T-helper 17 cell (primary cell): ENCODE measurements at regions not wholly inside any gene's neighbourhood (a gene's known extent, or its start where the extent isn't known, plus 50 kb on each side); places are given as distances from the start of the nearest gene placed in this dataset.

ENCODE experiments used
- ATAC-seq: fragments of 150-1000 bp; cut with Tn5 transposase; 2 replicates; pipeline ENCODE4 v1.10.0; 2021; ENCODE audit warnings: mild to moderate bottlenecking, moderate library complexity
- DNase-seq, 3 donors: peaks; one replicate each; pipeline versions ENCODE4 v3.0.0 to v3.0.0-alpha.2; 2020 to 2021
- H3K9me3 ChIP-seq: one replicate; pipeline ENCODE4 v1.7.0; 2013; ENCODE audit warnings: low read length, mild to moderate bottlenecking; ENCODE audit not compliant: control insufficient read depth, poor library complexity, severe bottlenecking
- H3K27ac Mint-ChIP-seq: one replicate; pipeline ENCODE4 v1.8.0; 2022; ENCODE audit warnings: mild to moderate bottlenecking, moderate library complexity, mixed read lengths
- H3K27me3 Mint-ChIP-seq: one replicate; pipeline ENCODE4 v1.8.0; 2022; ENCODE audit warnings: mixed read lengths
- H3K36me3 Mint-ChIP-seq: one replicate; pipeline ENCODE4 v1.8.0; 2022; ENCODE audit warnings: low read depth, mixed read lengths
- H3K4me1 Mint-ChIP-seq: one replicate; pipeline ENCODE4 v1.8.0; 2022; ENCODE audit warnings: mild to moderate bottlenecking, mixed read lengths
- H3K4me3 Mint-ChIP-seq: one replicate; pipeline ENCODE4 v1.8.0; 2022; ENCODE audit warnings: mild to moderate bottlenecking, moderate library complexity, mixed read lengths

DNA sequence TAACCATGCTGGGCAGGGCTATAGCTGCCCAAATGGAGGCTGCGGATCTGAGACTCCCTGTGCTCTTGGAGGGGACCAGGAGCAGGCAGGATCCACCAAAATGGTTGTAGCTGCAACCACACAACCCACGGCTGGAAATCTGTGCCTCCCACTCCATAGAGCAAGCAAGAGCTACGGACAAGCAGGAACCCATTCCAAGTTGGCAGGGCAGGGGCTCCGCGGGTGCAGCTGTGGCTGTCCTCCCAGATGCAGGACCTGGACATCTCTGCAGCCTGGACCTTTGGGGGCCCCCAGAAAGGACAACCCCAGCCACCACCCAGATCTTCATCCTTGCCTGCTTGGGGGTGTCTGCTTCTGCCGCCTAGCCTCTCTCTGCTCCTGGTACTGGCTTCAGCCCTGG lies 154.1 kb upstream of the TRAM1L1 start:
- H3K4me3 Mint-ChIP-seq = no peak overlapping the region
- ATAC-seq (no peak), DNase-seq (no peak)
- no peaks in the 10 kb centered on the region for H3K9me3 ChIP-seq
- H3K27me3 Mint-ChIP-seq = no peaks in the 10 kb centered on the region
- no peak overlapping the region for H3K27ac Mint-ChIP-seq
- no peaks in the 10 kb centered on the region for H3K36me3 Mint-ChIP-seq
- no peaks in the 10 kb centered on the region for H3K4me1 Mint-ChIP-seq

DNA sequence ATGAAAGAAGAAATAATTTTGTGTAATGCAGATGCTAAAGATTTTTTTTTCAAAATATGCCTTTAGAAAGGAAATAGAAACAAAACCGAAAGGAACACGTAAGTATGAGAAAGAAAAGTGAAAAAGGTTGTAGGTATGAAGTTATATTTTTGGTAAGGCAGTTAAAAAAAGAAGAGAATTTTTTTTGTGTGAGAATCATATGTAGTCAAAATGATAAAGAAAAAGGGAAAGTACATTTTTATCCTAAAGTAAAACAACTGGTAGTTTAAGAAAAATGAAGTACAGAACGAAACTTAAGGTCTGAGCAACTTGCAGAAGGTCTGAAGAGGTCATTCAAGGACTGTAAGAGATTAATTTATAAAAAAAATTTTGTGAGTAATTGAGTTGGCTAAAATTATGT lies 164.0 kb upstream of the TRAM1L1 start:
- Mint-ChIP-seq H3K27ac (no peak overlapping the region), H3K27me3 (no peaks in the 10 kb centered on the region), H3K36me3 (no peaks in the 10 kb centered on the region), H3K4me3 (no peak overlapping the region), H3K4me1 (no peaks in the 10 kb centered on the region)
- H3K9me3 ChIP-seq = no peaks in the 10 kb centered on the region
- DNase-seq (no peak), ATAC-seq (no peak)

DNA sequence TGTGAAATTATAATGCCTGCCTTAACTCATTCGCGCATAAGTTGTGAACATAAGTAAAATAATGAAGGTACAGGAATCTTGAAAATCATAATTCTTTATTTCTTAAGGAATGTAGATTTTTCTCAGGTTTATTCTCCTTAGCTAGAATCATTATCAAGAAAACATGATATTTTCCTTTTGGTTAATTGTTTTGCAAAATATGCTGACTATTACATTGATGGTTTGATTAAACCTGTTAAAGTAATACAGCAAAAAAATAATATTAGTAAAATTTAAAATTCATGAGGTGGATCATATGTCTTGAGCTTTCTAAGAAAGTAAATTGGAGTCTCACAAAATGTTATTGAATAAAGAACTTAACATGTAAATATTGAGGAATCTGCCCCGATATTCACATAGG lies 178.7 kb upstream of the TRAM1L1 start:
- ATAC-seq (no peak), DNase-seq (no peak)
- no peaks in the 10 kb centered on the region for H3K27me3 Mint-ChIP-seq
- no peaks in the 10 kb centered on the region for H3K4me1 Mint-ChIP-seq
- H3K4me3 Mint-ChIP-seq = no peak overlapping the region
- H3K9me3 ChIP-seq = no peaks in the 10 kb centered on the region
- H3K27ac Mint-ChIP-seq = no peak overlapping the region
- H3K36me3 Mint-ChIP-seq = no peaks in the 10 kb centered on the region

GRCh38 chr4:117267317-117267716 lies 181.9 kb upstream of the TRAM1L1 start:
- Mint-ChIP-seq H3K4me1 (no peaks in the 10 kb centered on the region), H3K4me3 (no peak overlapping the region), H3K36me3 (no peaks in the 10 kb centered on the region), H3K27me3 (no peaks in the 10 kb centered on the region), H3K27ac (no peak overlapping the region)
- H3K9me3 ChIP-seq = no peaks in the 10 kb centered on the region
- ATAC-seq = no peak
- no peak for DNase-seq

DNA sequence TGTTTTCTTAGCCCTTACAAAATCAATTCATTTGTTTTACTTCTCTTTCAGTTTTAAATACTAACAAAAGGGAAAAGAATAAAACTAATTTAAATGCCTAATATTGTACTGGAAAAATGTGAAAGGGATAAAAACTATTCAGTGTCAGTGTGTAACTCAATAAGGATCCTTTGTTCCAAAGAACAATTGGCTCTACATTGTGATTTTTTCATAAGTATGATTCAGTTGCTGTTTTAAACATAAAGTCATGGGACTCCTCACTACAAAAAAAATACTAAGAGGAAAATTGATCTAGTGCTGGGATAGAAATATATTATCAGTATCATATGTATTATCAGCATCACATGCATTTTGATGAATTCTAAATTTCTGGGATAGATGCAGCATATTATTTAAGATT lies 199.4 kb upstream of the TRAM1L1 start:
- no peak for ATAC-seq
- no peaks in the 10 kb centered on the region for H3K36me3 Mint-ChIP-seq
- no peaks in the 10 kb centered on the region for H3K4me1 Mint-ChIP-seq
- DNase-seq = no peak
- H3K4me3 Mint-ChIP-seq = no peak overlapping the region
- no peak overlapping the region for H3K27ac Mint-ChIP-seq
- no peaks in the 10 kb centered on the region for H3K27me3 Mint-ChIP-seq
- H3K9me3 ChIP-seq = no peaks in the 10 kb centered on the region

- Mint-ChIP-seq H3K4me3 (no peak overlapping the region), H3K4me1 (no peaks in the 10 kb centered on the region), H3K27me3 (no peaks in the 10 kb centered on the region), H3K27ac (no peak overlapping the region), H3K36me3 (no peaks in the 10 kb centered on the region)
- H3K9me3 ChIP-seq = no peaks in the 10 kb centered on the region
- no peak for DNase-seq
- no peak for ATAC-seq
Measured at GRCh38 chr4:117293784-117294183, 208.4 kb upstream of the TRAM1L1 start.

GRCh38 chr4:117302226-117302625 lies 216.8 kb upstream of the TRAM1L1 start:
- Mint-ChIP-seq H3K27ac (no peak overlapping the region), H3K36me3 (no peaks in the 10 kb centered on the region), H3K4me3 (no peak overlapping the region), H3K27me3 (no peaks in the 10 kb centered on the region), H3K4me1 (no peaks in the 10 kb centered on the region)
- no peaks in the 10 kb centered on the region for H3K9me3 ChIP-seq
- no peak for DNase-seq
- ATAC-seq = no peak

GRCh38 chr4:117311215-117311614 lies 225.8 kb upstream of the TRAM1L1 start:
- Mint-ChIP-seq H3K4me3 (no peak overlapping the region), H3K36me3 (no peaks in the 10 kb centered on the region), H3K27ac (no peak overlapping the region), H3K27me3 (no peaks in the 10 kb centered on the region), H3K4me1 (no peaks in the 10 kb centered on the region)
- ATAC-seq (no peak), DNase-seq (no peak)
- H3K9me3 ChIP-seq = no peaks in the 10 kb centered on the region

GRCh38 chr4:117311989-117312388 lies 226.6 kb upstream of the TRAM1L1 start:
- ATAC-seq (no peak), DNase-seq (no peak)
- Mint-ChIP-seq H3K4me1 (no peaks in the 10 kb centered on the region), H3K36me3 (no peaks in the 10 kb centered on the region), H3K4me3 (no peak overlapping the region), H3K27me3 (no peaks in the 10 kb centered on the region), H3K27ac (no peak overlapping the region)
- H3K9me3 ChIP-seq = no peaks in the 10 kb centered on the region

GRCh38 chr4:117324851-117325491 lies 239.6 kb upstream of the TRAM1L1 start:
- H3K9me3 ChIP-seq = no peaks in the 10 kb centered on the region
- no peaks in the 10 kb centered on the region for H3K27me3 Mint-ChIP-seq
- no peak for ATAC-seq
- H3K27ac Mint-ChIP-seq = no peak overlapping the region
- no peaks in the 10 kb centered on the region for H3K4me1 Mint-ChIP-seq
- DNase-seq = no peak
- no peak overlapping the region for H3K4me3 Mint-ChIP-seq
- H3K36me3 Mint-ChIP-seq = no peaks in the 10 kb centered on the region

DNA sequence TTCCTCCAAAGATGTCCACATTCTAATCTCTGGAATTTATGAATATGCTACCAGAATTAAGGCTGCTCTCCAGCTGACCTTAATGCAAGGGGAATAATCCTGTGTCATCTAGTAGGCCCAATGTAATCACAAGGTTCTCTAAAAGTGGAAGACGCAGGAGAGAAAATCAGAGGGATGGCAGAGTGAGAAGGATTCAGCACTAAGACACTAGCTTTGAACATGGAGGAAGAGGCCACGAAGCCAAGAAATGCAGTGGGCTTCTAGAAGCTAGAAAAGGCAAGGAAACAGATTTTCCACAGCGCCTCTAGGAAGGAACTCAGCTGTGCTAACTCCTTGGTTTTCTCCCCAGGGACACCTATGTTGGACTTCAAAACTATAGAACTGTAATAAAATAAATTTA lies 240.7 kb upstream of the TRAM1L1 start:
- H3K4me1 Mint-ChIP-seq = no peaks in the 10 kb centered on the region
- H3K27ac Mint-ChIP-seq = no peak overlapping the region
- no peak for ATAC-seq

GRCh38 chr4:117327491-117327890 lies 242.1 kb upstream of the TRAM1L1 start:
- Mint-ChIP-seq H3K27me3 (no peaks in the 10 kb centered on the region), H3K36me3 (no peaks in the 10 kb centered on the region), H3K4me3 (no peak overlapping the region), H3K27ac (no peak overlapping the region), H3K4me1 (no peaks in the 10 kb centered on the region)
- DNase-seq (no peak), ATAC-seq (no peak)
- no peaks in the 10 kb centered on the region for H3K9me3 ChIP-seq

More for the DNA sequence above, 240.7 kb upstream of the TRAM1L1 start:
- no peaks in the 10 kb centered on the region for H3K36me3 Mint-ChIP-seq
- H3K4me3 Mint-ChIP-seq = no peak overlapping the region
- no peak for DNase-seq
- no peaks in the 10 kb centered on the region for H3K9me3 ChIP-seq
- H3K27me3 Mint-ChIP-seq = no peaks in the 10 kb centered on the region

DNA sequence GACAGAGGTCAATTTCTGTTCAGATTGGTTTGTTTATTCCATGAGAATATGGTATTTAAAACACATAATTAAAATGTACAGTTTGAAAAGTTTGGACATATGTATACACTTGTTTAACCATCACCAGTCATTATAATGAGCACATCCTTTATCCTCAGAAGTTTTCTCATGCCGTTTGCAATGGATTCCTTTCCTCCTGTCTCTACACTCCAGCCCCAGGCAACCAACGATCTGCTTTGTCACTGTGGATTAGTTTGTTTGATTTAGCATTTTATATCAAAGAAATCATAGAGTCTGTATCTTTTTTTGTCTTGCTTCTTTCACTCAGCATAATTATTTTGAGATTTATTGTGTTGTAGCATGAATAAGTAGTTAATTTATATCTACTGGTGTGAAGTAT lies 243.0 kb upstream of the TRAM1L1 start:
- ATAC-seq = no peak

GRCh38 chr4:117331817-117332216 lies 246.4 kb upstream of the TRAM1L1 start:
- no peaks in the 10 kb centered on the region for H3K4me1 Mint-ChIP-seq
- no peaks in the 10 kb centered on the region for H3K9me3 ChIP-seq
- no peak overlapping the region for H3K4me3 Mint-ChIP-seq
- H3K27ac Mint-ChIP-seq = no peak overlapping the region
- DNase-seq (no peak), ATAC-seq (no peak)
- no peaks in the 10 kb centered on the region for H3K27me3 Mint-ChIP-seq
- H3K36me3 Mint-ChIP-seq = no peaks in the 10 kb centered on the region

More for the DNA sequence above, 243.0 kb upstream of the TRAM1L1 start:
- DNase-seq = no peak
- Mint-ChIP-seq H3K4me1 (no peaks in the 10 kb centered on the region), H3K27ac (no peak overlapping the region), H3K36me3 (no peaks in the 10 kb centered on the region), H3K27me3 (no peaks in the 10 kb centered on the region), H3K4me3 (no peak overlapping the region)
- H3K9me3 ChIP-seq = no peaks in the 10 kb centered on the region
